Neural cell (in vitro differentiated cells): ENCODE measurements at regions not wholly inside any gene's neighbourhood (a gene's known extent, or its start where the extent isn't known, plus 50 kb on each side); places are given as distances from the start of the nearest gene placed in this dataset.

ENCODE experiments used
- H2AFZ ChIP-seq: fragments of 200-600, 300-800 bp; sonication (generic), shearing (Covaris generic); 2 replicates; pipeline ENCODE4 v1.6.0; 2014; ENCODE audit warnings: low read depth, mild to moderate bottlenecking, antibody characterized with exemption, low read length, moderate library complexity
- H3F3A ChIP-seq: fragments of 200-600 bp; shearing (Covaris generic); 2 replicates; pipeline ENCODE4 v1.6.1; 2016; ENCODE audit warnings: mild to moderate bottlenecking, moderate library complexity, mixed read lengths, antibody characterized with exemption, low read length; ENCODE audit not compliant: insufficient read depth, poor library complexity, severe bottlenecking
- H3K27ac ChIP-seq: fragments of 200-600, 300-800 bp; sonication (generic), shearing (Covaris generic); 2 replicates; pipeline ENCODE4 v1.5.1; 2014; ENCODE audit warnings: mild to moderate bottlenecking, low read length, moderate library complexity
- H3K27me3 ChIP-seq: fragments of 300-800, 200-600 bp; sonication (generic), shearing (Covaris generic); 2 replicates; pipeline ENCODE4 v1.6.0; 2014; ENCODE audit warnings: mild to moderate bottlenecking, low read depth, low read length, moderate library complexity; ENCODE audit not compliant: insufficient read depth
- H3K36me3 ChIP-seq: fragments of 300-800, 200-600 bp; sonication (generic), shearing (Covaris generic); 2 replicates; pipeline ENCODE4 v1.5.1; 2014; ENCODE audit warnings: mild to moderate bottlenecking, antibody characterized with exemption, low read length, moderate library complexity; ENCODE audit not compliant: insufficient read depth
- H3K4me2 ChIP-seq: fragments of 300-800, 200-600 bp; sonication (generic), shearing (Covaris generic); 2 replicates; pipeline ENCODE4 v1.6.0; 2014; ENCODE audit warnings: mild to moderate bottlenecking, low read length
- H3K4me3 ChIP-seq: fragments of 300-800, 200-600 bp; sonication (generic), shearing (Covaris generic); 2 replicates; pipeline ENCODE4 v1.5.1; 2014; ENCODE audit warnings: mild to moderate bottlenecking, low read length, moderate library complexity
- H3K79me2 ChIP-seq: fragments of 200-600 bp; shearing (Covaris generic); replicated peaks from 2 replicates; pipeline ENCODE4 v1.6.0; 2014; ENCODE audit warnings: mild to moderate bottlenecking, low read length, moderate library complexity; ENCODE audit not compliant: insufficient read depth
- H3K9ac ChIP-seq: fragments of 300-800, 200-600 bp; sonication (generic), shearing (Covaris generic); 2 replicates; pipeline ENCODE4 v1.6.1; 2016; ENCODE audit warnings: mild to moderate bottlenecking, low read length, mixed read lengths
- H3K9me2 ChIP-seq: fragments of 200-600 bp; shearing (Covaris generic); 2 replicates; pipeline ENCODE4 v1.6.1; 2016; ENCODE audit warnings: mild to moderate bottlenecking, low read length, mixed read lengths; ENCODE audit not compliant: insufficient read depth
- H3K9me3 ChIP-seq: fragments of 200-600, 300-800 bp; sonication (generic), shearing (Covaris generic); 2 replicates; pipeline ENCODE4 v1.6.1; 2016; ENCODE audit warnings: mild to moderate bottlenecking, mixed run types, low read length, moderate library complexity, mixed read lengths
- H4K20me1 ChIP-seq: fragments of 200-600 bp; shearing (Covaris generic); 2 replicates; pipeline ENCODE4 v1.6.1; 2016; ENCODE audit warnings: mild to moderate bottlenecking, mixed run types; ENCODE audit not compliant: insufficient read depth
- EP300 ChIP-seq: fragments of 450-650 bp; conservative IDR thresholded peaks from 2 replicates; pipeline ENCODE4 v1.6.1; 2014; ENCODE audit warnings: antibody characterized with exemption, mild to moderate bottlenecking, moderate library complexity; ENCODE audit not compliant: poor library complexity, severe bottlenecking
- EZH2 ChIP-seq: fragments of 200-600, 300-800 bp; shearing (Covaris generic), sonication (generic); IDR thresholded peaks from 2 replicates; pipeline ENCODE4 v1.6.1; 2014; ENCODE audit warnings: antibody characterized with exemption, low read length, borderline replicate concordance, mild to moderate bottlenecking; ENCODE audit not compliant: insufficient read depth, poor library complexity, severe bottlenecking
- MXI1 ChIP-seq: fragments of 450-650 bp; conservative IDR thresholded peaks from 2 replicates; pipeline ENCODE4 v1.6.1; 2014; ENCODE audit warnings: antibody characterized with exemption, mild to moderate bottlenecking; ENCODE audit not compliant: poor library complexity, severe bottlenecking
- POLR2AphosphoS5 ChIP-seq: IDR thresholded peaks from 2 replicates; pipeline ENCODE4 v1.6.1; 2012
- RAD21 ChIP-seq: fragments of 450-650 bp; conservative IDR thresholded peaks from 2 replicates; pipeline ENCODE4 v1.6.1; 2014; ENCODE audit warnings: antibody characterized with exemption, mild to moderate bottlenecking, moderate library complexity
- SMC3 ChIP-seq: fragments of 450-650 bp; conservative IDR thresholded peaks from 2 replicates; pipeline ENCODE4 v1.6.1; 2014; ENCODE audit warnings: antibody characterized with exemption, mild to moderate bottlenecking, moderate library complexity; ENCODE audit not compliant: poor library complexity
- TAF1 ChIP-seq: IDR thresholded peaks from 2 replicates; pipeline ENCODE4 v1.6.1; 2012; ENCODE audit warnings: low read depth
- TF ChIP-seq, protein P1 (sequence below): IDR thresholded peaks from 2 replicates; pipeline ENCODE4 v1.6.1; 2012; ENCODE audit warnings: borderline replicate concordance
- TF ChIP-seq, protein P2 (sequence below): fragments of 450-650 bp; IDR thresholded peaks from 2 replicates; pipeline ENCODE4 v1.5.1; 2014; ENCODE audit warnings: antibody characterized with exemption, mild to moderate bottlenecking, moderate library complexity; ENCODE audit not compliant: poor library complexity, severe bottlenecking

DNA sequence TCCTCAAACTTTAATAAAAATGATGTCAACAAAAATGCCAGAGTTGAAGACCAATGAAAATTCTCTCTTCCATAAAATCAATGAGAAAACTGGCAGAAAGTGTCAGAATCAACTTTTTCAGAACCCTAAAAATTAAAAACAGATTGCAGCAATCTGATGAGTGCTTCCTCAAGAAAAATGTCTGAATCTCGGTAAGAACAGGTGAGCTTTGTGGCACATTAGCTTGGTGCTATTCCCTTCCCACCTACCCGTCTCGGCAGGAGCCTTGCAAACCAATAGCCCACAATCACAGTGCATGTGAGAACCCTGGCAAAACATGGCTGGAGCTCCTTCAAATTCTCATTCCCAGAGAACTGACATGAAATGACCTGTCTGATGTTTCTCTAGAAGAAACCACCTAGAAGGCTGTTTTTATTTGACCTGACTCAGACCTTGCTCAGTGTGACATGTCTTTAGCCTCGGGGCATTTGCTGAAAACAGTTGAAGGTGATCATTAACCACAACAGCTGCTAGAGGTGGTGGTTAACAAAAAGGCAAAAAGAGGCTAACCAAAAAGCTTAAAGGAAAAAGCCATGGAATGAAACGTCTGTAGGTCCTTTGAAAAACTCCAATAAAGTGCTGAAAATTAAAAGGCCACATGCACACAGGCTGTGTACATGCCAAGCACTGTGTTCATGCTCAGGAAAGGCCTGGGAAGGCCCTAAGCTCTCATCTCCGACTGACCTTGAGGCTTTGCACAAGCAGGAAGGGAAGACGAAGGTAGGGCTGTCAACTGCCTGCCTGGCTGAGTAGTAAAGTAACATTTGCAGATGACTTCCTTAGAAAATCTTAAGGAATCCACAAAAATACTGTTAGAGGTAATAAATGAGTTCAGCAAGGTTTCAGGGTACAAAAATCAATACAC, 253.0 kb upstream of the NSMCE3 start:
- H3K9ac ChIP-seq: no peak overlapping the region
- H3K27me3 ChIP-seq: no peaks in the 10 kb centered on the region
- H3K4me2 ChIP-seq: no peak overlapping the region
- no peaks in the 10 kb centered on the region for H3K79me2 ChIP-seq
- H3K36me3 ChIP-seq: no peaks in the 10 kb centered on the region
- no peak overlapping the region for H2AFZ ChIP-seq
- H3K9me3 ChIP-seq: no peaks in the 10 kb centered on the region
- no peak overlapping the region for H3K27ac ChIP-seq
- no peaks in the 10 kb centered on the region for H3K9me2 ChIP-seq
- no peak for TF ChIP-seq TAF1
- TF ChIP-seq POLR2AphosphoS5: no peak
- TF ChIP-seq SMC3: no peak
- no peak for TF ChIP-seq RAD21
- no peak for TF ChIP-seq MXI1
- TF ChIP-seq, protein P1, sequence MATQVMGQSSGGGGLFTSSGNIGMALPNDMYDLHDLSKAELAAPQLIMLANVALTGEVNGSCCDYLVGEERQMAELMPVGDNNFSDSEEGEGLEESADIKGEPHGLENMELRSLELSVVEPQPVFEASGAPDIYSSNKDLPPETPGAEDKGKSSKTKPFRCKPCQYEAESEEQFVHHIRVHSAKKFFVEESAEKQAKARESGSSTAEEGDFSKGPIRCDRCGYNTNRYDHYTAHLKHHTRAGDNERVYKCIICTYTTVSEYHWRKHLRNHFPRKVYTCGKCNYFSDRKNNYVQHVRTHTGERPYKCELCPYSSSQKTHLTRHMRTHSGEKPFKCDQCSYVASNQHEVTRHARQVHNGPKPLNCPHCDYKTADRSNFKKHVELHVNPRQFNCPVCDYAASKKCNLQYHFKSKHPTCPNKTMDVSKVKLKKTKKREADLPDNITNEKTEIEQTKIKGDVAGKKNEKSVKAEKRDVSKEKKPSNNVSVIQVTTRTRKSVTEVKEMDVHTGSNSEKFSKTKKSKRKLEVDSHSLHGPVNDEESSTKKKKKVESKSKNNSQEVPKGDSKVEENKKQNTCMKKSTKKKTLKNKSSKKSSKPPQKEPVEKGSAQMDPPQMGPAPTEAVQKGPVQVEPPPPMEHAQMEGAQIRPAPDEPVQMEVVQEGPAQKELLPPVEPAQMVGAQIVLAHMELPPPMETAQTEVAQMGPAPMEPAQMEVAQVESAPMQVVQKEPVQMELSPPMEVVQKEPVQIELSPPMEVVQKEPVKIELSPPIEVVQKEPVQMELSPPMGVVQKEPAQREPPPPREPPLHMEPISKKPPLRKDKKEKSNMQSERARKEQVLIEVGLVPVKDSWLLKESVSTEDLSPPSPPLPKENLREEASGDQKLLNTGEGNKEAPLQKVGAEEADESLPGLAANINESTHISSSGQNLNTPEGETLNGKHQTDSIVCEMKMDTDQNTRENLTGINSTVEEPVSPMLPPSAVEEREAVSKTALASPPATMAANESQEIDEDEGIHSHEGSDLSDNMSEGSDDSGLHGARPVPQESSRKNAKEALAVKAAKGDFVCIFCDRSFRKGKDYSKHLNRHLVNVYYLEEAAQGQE: no peak
- no peak overlapping the region for H3K4me3 ChIP-seq
- no peaks in the 10 kb centered on the region for H3F3A ChIP-seq
- no peaks in the 10 kb centered on the region for H4K20me1 ChIP-seq

DNA sequence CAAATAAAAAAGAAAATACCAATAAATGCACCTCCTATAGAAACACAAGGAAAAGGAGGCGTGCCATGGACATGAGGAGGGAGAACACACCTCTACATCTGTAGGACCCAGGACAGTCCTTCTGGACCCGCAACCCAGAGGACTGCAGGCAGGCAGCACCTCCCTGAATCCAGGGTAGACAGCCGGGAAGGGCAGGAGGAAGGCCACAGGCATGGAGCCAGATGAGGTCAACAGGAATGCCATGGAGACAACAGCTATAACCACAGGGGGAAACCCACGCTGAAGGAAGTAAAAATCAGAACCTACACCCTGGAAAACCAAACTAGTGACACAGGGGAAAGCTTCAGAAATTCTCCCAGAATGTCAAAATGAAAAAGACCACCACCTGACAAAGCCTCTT, 248.8 kb upstream of the NSMCE3 start:
- no peak overlapping the region for H2AFZ ChIP-seq
- H3K27ac ChIP-seq: no peak overlapping the region
- H3K4me3 ChIP-seq: no peak overlapping the region
- H3F3A ChIP-seq: no peaks in the 10 kb centered on the region
- no peak overlapping the region for H3K9ac ChIP-seq
- TF ChIP-seq SMC3 (no peak), EZH2 (no peak), MXI1 (no peak), RAD21 (no peak), EP300 (no peak), TAF1 (no peak), POLR2AphosphoS5 (no peak)
- TF ChIP-seq, protein P2, sequence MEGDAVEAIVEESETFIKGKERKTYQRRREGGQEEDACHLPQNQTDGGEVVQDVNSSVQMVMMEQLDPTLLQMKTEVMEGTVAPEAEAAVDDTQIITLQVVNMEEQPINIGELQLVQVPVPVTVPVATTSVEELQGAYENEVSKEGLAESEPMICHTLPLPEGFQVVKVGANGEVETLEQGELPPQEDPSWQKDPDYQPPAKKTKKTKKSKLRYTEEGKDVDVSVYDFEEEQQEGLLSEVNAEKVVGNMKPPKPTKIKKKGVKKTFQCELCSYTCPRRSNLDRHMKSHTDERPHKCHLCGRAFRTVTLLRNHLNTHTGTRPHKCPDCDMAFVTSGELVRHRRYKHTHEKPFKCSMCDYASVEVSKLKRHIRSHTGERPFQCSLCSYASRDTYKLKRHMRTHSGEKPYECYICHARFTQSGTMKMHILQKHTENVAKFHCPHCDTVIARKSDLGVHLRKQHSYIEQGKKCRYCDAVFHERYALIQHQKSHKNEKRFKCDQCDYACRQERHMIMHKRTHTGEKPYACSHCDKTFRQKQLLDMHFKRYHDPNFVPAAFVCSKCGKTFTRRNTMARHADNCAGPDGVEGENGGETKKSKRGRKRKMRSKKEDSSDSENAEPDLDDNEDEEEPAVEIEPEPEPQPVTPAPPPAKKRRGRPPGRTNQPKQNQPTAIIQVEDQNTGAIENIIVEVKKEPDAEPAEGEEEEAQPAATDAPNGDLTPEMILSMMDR: no peak
- TF ChIP-seq, protein P1: no peak
- H3K36me3 ChIP-seq: no peaks in the 10 kb centered on the region
- no peak overlapping the region for H3K4me2 ChIP-seq
- no peaks in the 10 kb centered on the region for H3K27me3 ChIP-seq
- H3K9me2 ChIP-seq: no peaks in the 10 kb centered on the region
- no peaks in the 10 kb centered on the region for H3K9me3 ChIP-seq
- no peaks in the 10 kb centered on the region for H4K20me1 ChIP-seq
- H3K79me2 ChIP-seq: no peaks in the 10 kb centered on the region
